Spleen (tissue), 11 donors: ENCODE measurements at regions not wholly inside any gene's neighbourhood (a gene's known extent, or its start where the extent isn't known, plus 50 kb on each side); places are given as distances from the start of the nearest gene placed in this dataset.

Experiments
- DNase-seq: peaks from one replicate; pipeline ENCODE4 v3.0.0-alpha.2; 2020
- H3K27ac ChIP-seq, 8 donors: fragments of 200-600 bp; sonication (generic) in 7 of 8; 1 replicate in 4 of 8; 2 replicates in 4 of 8; pipeline versions ENCODE4 v1.5.0 to v1.8.0; 2016 to 2021; ENCODE audit warnings: inconsistent platforms in 4 of 8, mild to moderate bottlenecking in 4 of 8, moderate library complexity in 1 of 8
- H3K27me3 ChIP-seq, 7 donors: fragments of 200-600 bp; sonication (generic) in 6 of 7; replicated peaks in 1 of 7; 1 replicate in 4 of 7; 2 replicates in 3 of 7; pipeline versions ENCODE4 v1.5.0 to v1.8.0; 2016 to 2021; ENCODE audit warnings: inconsistent platforms in 3 of 7, mild to moderate bottlenecking in 1 of 7
- H3K36me3 ChIP-seq, 6 donors: fragments of 200-600 bp; sonication (generic) in 5 of 6; 1 replicate in 4 of 6; 2 replicates in 2 of 6; pipeline versions ENCODE4 v1.5.0 to v1.8.0; 2016 to 2021; ENCODE audit warnings: inconsistent platforms in 2 of 6
- H3K4me1 ChIP-seq, 6 donors: fragments of 200-600 bp; sonication (generic) in 5 of 6; 1 replicate in 3 of 6; 2 replicates in 3 of 6; pipeline versions ENCODE4 v1.5.0 to v1.8.0; 2016 to 2021; ENCODE audit warnings: inconsistent platforms in 3 of 6
- H3K4me3 ChIP-seq, 8 donors: fragments of 200-600 bp; sonication (generic) in 7 of 8; 1 replicate in 4 of 8; 2 replicates in 4 of 8; pipeline versions ENCODE4 v1.5.0 to v1.8.0; 2016 to 2021; ENCODE audit warnings: inconsistent platforms in 4 of 8, mild to moderate bottlenecking in 4 of 8, moderate library complexity in 2 of 8
- H3K9me3 ChIP-seq, 8 donors: fragments of 200-600 bp; sonication (generic) in 7 of 8; 1 replicate in 4 of 8; 2 replicates in 4 of 8; pipeline versions ENCODE4 v1.5.0 to v1.8.0; 2016 to 2021; ENCODE audit warnings: inconsistent platforms in 4 of 8
- CTCF ChIP-seq, 11 experiments: fragments of 200-600 bp in 7 of 11; fragments of 450-650 bp in 4 of 11; sonication (generic) in 4 of 11; IDR thresholded peaks in 8 of 11; conservative IDR thresholded peaks in 3 of 11; 1 replicate in 7 of 11; 2 replicates in 4 of 11; pipeline versions ENCODE4 v1.4.0 to v1.8.0; 2016 to 2021; ENCODE audit warnings: antibody characterized with exemption in 11 of 11, inconsistent platforms in 4 of 11, mild to moderate bottlenecking in 1 of 11
- POLR2A ChIP-seq, 3 donors: fragments of 450-650 bp; IDR thresholded peaks; one replicate each; pipeline ENCODE4 v1.5.1; 2017; ENCODE audit warnings: antibody characterized with exemption in 3 of 3, mild to moderate bottlenecking in 1 of 3
- POLR2AphosphoS5 ChIP-seq, 3 donors: sonication (generic); formaldehyde crosslinking; IDR thresholded peaks; one replicate each; pipeline ENCODE4 v1.5.1; 2017; ENCODE audit warnings: antibody characterized with exemption in 3 of 3
- WGBS, 5 donors: extraction: QIAGEN DNeasy Blood & Tissue Kit in 3 of 5; methylation state at CpG; one replicate each; pipeline versions ENCODE4 v1.1.5 to v1.1.7; 2013 to 2018; 5-methylcytosine and 5-hydroxymethylcytosine counted together
- intact Hi-C: fragments of 100-400 bp; cut with DNase I; formaldehyde crosslinking; loops from one replicate; pipeline ENCODE4 v1.15.0; 2023; ENCODE audit warnings: low total_unique reads
- donor health status: healthy with polysubstance abuse.
- donor health status: DM: no; HTN: no; CAD: no; lungs with moderate emphysema.
- donor health status: DM: no; HTN: no; CAD: no.
- donor health status: Bipolar disorder and iron deficiency.
- donor health status: healthy.
- donor health status: DM: no; HTN: no; CAD: no.
- donor health status: DM: yes; HTN: yes; CAD: no.

DNA sequence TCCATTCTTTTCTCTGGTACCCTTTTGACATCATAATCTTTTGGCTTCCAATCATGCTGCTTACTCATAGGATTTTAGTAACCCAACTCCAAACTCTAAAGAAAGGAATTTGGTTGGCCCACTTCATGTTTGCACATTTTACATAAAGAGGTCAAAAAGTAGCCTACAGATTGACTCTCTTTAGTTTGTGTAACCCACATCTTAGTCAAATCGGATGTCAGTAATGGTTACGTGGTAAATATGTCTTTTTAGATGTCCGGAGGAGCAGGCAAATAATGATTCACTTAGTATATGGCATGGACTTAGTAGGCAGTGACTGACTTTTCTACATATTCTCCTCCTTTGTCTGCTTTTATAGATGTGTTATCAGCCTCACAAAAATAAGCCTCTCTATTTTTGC is 711.6 kb upstream of the FOXG1 start:
- Histone ChIP-seq H3K4me3 (no peak overlapping the region), H3K27ac (no peak overlapping the region), H3K36me3 (no peaks in the 10 kb centered on the region), H3K4me1 (no peaks in the 10 kb centered on the region), H3K9me3 (peaks cover 0 to 13% (median 0%) of the 10 kb centered on the region in 8 donors), H3K27me3 (no peaks in the 10 kb centered on the region)
- no peak for DNase-seq
- TF ChIP-seq CTCF (IDR thresholded peaks at IDR 0.05 in 8 of 11, conservative IDR thresholded peaks at IDR 0.05 in 3 of 11) (no peak), POLR2A (IDR thresholded peaks at IDR 0.05) (no peak), POLR2AphosphoS5 (IDR thresholded peaks at IDR 0.05) (no peak)
- intact Hi-C loops: no loop called here
- 86 to 93% (median 91%) methylated on average over 3 of the region's 3 CpGs for WGBS, 5 donors

- no peaks in the 10 kb centered on the region for H3K4me1 ChIP-seq
- H3K27me3 ChIP-seq: no peaks in the 10 kb centered on the region
- peak overlapping the region in 3 of 8 donors; percentile 9 to 37 (median 9) for H3K27ac ChIP-seq
- intact Hi-C loops: no loop called here
- no peaks in the 10 kb centered on the region for H3K36me3 ChIP-seq
- H3K4me3 ChIP-seq: peak overlapping the region in 3 of 8 donors; percentile 11 to 42 (median 24)
- WGBS, 5 donors: 49 to 69% (median 53%) methylated on average over 4 of the region's 4 CpGs
- peaks cover 0 to 7% (median 0%) of the 10 kb centered on the region in 8 donors for H3K9me3 ChIP-seq
- no peak for DNase-seq
- TF ChIP-seq CTCF (IDR thresholded peaks at IDR 0.05 in 8 of 11, conservative IDR thresholded peaks at IDR 0.05 in 3 of 11) (no peak), POLR2AphosphoS5 (IDR thresholded peaks at IDR 0.05) (no peak), POLR2A (IDR thresholded peaks at IDR 0.05) (no peak)
Observed at GRCh38 chr14:28057359-28058296, 709.0 kb upstream of the FOXG1 start.

DNA sequence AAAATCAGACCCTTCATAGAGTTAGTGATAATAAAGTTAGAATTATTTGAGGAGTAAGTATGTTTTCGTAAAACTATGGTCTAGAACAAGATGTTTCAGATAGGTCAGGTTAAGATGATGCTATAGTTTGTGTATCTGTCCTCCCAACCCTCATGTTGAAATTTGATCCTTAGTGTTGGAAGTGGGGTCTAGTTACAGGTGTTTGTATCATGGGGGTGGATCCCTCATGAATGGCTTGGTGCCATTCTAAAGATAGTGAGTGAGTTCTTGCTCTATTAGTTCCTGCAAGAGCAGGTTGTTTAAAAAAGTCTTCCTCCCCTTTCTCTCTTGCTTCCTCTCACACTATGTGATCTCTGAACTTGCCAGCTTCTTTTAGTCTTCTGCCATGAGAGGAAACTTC is 707.3 kb upstream of the FOXG1 start:
- H3K27me3 ChIP-seq: no peaks in the 10 kb centered on the region
- DNase-seq: no peak
- peaks cover 0 to 7% (median 0%) of the 10 kb centered on the region in 8 donors for H3K9me3 ChIP-seq
- intact Hi-C loops: no loop called here
- H3K36me3 ChIP-seq: no peaks in the 10 kb centered on the region
- TF ChIP-seq CTCF (IDR thresholded peaks at IDR 0.05 in 8 of 11, conservative IDR thresholded peaks at IDR 0.05 in 3 of 11) (no peak), POLR2AphosphoS5 (IDR thresholded peaks at IDR 0.05) (no peak), POLR2A (IDR thresholded peaks at IDR 0.05) (no peak)
- no peak overlapping the region for H3K27ac ChIP-seq
- no peak overlapping the region for H3K4me3 ChIP-seq
- no peaks in the 10 kb centered on the region for H3K4me1 ChIP-seq
- WGBS, 5 donors: 75 to 87% (median 80%) methylated on average over 1 of the region's 1 CpG

- Histone ChIP-seq H3K27ac (no peak overlapping the region), H3K4me3 (no peak overlapping the region), H3K9me3 (peaks cover 0 to 4% (median 0%) of the 10 kb centered on the region in 8 donors), H3K36me3 (no peaks in the 10 kb centered on the region), H3K27me3 (no peaks in the 10 kb centered on the region), H3K4me1 (no peaks in the 10 kb centered on the region)
- no peak for TF ChIP-seq POLR2A (IDR thresholded peaks at IDR 0.05)
- WGBS, 5 donors: 81 to 93% (median 89%) methylated on average over 1 of the region's 1 CpG
- DNase-seq: no peak
- intact Hi-C loops: no loop called here
Observed at GRCh38 chr14:28061006-28061405, 705.6 kb upstream of the FOXG1 start.
